GM18519 (cell line): ENCODE measurements at regions not wholly inside any gene's neighbourhood (a gene's known extent, or its start where the extent isn't known, plus 50 kb on each side); places are given as distances from the start of the nearest gene placed in this dataset.

Source experiments
- ATAC-seq: cut with Tn5 transposase; IDR thresholded peaks from one replicate; pipeline ENCODE4 v1.9.1; 2021; ENCODE audit warnings: mild to moderate bottlenecking, moderate library complexity; ENCODE audit not compliant: unreplicated experiment, low FRiP score

DNA sequence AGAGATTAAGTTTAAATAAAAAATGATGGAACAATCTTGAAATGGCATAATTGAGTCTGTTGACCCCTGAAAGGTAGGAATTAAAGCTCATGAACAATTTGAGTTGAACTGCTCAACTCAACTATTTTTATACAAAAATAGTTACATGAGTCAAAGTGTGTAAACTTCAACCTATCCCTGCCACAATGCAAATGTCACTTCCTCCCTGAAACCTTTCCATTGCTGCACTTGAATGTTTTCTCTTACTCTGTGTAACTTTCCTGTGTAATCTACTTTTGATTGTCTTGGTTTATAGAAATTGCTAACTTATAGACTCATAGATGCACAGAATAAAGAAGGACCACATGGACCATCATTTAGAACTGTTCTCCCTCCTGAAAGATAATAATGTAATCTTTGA, 218.5 kb downstream of the GBA3 start:
- peak; percentile 79 for ATAC-seq

DNA sequence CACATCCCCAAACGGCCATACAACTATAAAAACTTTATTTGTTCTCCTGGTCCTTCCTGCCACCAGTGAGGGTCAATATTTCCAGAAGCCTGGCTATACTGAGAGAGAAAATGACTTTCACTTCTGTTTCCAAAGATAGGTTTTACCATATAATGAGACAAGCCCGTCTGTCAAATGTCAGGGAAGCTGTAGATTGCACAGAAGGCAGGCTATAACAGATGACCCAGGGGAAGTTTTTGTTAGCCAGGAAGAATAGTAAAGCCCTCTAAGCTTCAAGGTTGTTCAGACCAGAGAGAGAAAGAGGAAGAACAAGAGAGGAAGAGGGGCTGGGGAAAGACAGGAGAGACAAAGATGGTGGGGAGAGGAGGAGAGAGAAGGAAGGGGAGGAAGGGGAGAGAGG, 217.5 kb downstream of the GBA3 start:
- no peak for ATAC-seq

DNA sequence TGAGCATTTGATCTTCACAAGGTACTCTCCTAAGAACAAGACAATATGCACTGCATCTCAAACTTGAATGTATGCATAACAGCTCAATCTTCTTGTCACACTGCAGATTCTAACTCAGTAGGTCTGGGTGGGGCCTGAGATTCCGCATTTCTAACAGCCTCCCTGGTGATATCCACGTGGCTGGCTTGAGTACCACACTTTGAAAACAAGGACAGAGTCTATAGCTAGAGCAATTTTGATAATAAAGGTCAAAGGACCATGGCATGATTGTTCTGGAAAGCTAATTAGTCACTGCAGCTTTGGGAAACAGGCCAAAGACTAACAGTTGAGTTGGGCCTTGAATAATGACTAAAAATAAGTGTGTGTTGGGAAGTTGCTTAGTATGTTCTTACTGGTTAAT, 213.3 kb downstream of the GBA3 start:
- no peak for ATAC-seq

DNA sequence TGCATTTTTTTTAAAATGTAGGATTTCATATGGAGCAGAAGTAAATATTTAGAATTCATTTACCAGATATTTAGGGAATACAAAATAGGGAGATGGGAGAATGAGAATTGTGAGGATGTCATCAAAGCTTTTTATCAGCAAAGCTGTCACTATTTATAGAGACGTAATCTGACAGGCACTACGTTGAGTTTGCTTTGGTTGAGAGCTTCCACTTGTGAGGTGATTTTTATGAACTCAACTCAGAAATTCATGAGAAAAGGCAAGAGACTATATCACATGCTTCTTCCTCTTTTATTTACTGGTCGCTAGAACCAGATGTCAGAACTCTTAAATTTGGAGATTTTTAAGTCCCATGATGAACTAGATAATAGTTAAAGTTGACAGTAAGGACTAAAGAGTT, 211.2 kb downstream of the GBA3 start:
- ATAC-seq: no peak

DNA sequence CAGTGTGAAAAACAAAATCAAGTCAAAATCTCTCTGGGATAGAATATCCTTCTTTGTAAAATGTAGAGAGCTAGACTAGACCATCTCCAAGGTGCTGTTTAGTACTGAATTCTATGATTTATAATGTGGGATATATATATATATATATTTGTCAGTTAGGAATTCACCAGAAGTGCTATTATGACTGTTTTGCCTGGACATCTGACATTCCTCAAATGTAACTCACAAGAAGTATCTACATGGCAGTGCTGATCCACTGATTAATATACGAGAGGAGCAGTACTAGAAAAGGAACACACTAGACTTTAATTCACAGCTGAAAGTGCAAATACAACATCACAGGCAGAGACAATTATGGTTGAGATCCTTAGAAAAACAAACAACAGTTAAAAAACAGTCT, 208.9 kb downstream of the GBA3 start:
- ATAC-seq: no peak

DNA sequence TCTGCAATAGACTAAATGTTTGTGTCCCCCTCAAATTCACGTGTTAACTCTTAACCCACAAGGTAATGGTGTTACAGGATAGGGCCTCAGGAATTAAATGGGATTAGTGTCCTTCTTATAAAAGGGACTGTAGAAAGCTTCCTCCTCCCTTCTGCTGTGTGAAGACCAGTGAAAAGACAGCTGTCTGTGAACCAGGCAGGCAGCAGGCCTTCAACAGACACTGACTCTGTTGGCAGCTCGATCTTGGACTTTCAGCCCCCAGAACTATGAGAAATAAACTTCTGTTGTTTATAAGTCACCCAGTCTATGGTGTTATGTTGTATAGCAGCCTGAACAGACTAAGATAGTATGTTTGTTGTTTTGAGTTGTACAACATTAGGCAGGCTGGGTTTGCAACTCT, 208.1 kb downstream of the GBA3 start:
- no peak for ATAC-seq

DNA sequence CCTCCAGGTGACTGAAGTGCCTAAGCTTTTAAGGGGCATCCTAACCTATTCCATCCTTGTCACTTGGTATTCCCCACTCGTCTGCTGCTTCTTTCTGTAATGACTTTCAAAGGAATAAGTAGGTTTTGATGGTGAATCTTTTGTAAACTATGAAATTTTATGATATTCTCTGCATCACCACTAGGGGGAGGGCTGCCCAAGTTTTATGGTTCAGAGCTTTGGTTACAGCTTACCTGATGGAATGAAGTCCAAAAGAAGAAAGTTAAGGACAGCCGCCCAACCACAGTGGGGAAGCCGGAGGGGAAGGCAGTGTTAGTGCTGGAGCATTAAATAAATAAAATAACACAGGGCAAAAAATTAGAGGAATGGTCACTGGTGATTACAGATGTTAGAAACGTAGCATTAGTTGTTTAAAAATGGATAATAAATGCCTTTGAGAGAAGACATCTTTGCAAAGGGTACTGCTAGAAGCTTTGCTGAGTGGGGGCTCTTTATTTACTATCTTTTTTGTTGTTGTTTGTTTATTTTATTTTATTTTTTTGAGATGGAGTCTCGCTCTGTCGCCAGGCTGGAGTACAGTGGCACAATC, 204.9 kb downstream of the GBA3 start:
- no peak for ATAC-seq

DNA sequence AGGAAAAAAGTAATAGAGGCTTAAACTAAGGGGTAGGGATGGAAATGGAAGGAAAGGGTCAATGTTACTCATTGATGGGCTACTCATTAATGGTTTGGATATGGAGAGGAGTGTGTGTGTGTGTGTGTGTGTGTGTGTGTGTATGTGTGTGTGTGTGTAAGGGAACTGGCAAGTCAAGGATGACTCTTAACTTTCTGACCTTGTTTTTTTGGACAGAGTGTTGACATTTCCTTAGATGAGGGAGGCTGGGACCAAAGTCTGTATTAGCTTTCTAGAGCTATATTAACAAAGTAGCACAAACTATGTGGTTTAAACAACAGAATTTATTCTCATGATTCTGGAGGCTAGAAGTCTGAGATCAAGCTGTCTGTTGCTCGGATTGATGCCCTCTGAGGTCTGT, 202.7 kb downstream of the GBA3 start:
- ATAC-seq: no peak

DNA sequence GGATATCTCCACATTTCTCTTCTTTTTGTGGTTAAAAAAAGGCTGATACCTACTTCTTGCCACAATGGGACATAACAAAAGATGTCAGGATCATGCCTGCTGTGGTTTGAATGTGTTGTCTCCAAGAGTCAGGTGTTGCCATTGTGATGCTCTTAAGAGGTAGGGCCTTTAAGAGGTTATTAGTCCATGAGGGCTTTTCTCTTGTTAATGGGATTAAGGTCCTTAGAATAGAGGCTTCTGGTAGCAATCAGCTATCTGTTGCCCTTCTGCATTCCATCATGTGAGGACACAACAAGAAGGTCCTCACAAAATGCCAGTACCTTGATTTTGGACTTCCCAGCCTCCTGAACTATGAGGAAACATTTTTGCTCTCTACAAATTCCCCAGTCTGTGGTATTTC, 191.4 kb downstream of the GBA3 start:
- no peak for ATAC-seq

DNA sequence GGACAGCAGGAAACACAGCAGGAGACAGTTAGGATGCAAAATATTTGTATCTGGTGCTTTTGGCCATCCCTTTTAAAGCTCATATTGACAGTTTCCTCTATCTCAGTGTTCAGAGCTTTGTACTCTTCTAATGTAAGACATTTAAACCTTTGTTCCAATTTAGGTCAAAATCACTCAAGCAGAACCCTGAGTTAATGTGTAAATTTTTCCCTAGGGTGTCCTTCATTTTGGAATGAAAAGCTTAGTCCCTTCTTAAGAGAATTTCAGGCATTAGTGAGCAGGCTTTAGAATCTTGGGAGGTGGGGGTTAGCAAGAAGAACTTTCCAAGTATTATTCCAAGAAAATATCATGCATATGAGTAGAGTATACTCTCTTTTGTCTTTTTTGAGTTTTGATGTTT, 188.7 kb downstream of the GBA3 start:
- ATAC-seq: no peak

DNA sequence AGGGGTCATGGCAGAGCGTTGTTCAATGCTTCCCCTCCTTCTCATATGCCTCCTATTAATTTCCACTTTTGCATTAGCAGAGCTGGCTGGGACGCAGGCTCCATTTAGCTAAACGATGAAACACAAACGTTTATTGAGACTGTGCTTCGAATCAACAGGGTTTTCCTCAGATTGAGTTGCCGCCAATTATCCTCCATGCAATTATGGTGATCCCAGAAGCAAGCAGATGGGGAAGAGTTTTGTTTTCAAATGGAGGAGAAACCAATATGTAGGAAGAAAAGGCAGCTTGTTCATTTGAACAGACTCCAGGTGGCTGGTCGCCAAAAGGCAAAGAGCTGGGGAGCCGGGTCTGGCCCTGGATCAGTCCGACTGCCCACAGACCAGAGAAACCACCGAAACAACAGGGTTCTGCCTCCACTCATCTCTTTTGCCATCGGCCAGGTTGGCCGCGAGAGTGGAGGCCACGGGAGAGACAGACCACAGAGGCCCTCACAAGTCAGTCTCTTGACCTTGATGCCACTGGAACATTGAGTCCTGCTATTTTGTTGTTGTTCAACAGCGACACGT, 184.8 kb downstream of the GBA3 start:
- ATAC-seq: no peak

DNA sequence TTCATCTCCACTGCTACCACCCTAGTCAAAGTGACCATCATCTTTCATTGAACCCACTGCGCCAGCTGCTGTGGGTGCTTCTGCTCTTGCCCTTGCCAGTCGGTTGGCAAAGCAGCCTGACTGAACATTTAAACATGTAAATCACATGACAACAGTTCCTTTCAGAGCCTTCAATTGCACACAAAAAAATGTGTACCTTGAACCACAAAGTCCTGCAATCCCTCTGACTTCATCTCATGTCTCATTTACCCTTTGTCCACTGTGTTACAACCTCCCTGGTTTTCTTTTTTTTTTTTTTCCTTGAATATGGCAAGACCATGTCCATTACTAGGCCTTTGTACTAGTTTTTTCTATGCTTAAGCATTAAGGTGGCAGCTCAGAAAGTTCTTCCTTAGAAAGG, 183.5 kb downstream of the GBA3 start:
- no peak for ATAC-seq

DNA sequence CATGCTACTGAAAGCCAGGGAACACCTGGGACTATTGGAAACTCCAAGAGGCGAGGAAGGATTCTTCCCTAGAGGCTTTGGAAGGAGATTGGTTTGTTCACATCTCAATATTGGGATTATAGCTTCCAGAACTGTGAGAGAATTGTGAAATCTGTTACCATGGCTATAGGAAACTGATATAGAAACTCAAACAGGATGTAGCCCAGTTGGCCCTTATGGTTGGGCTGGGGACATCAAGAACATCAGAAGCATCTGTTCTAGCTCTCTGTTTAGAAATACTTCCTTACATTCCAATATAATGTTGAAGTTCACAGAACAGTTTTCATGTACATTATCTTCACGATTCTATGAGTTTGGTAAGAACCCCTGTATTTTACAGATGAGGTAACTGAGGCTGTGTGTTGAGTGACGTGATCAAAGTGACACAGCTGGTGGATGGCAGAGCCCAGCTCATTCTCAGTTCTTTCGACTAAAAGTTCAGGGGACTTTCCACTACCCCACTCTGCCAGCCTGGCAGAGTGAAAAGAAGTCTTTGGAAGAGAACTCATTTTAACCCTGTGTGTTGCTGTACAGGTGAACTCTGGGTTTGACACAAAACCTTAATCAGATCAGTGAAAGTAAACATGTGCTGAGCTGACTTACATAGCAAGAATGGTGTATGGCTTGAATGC, 183.0 kb downstream of the GBA3 start:
- ATAC-seq: no peak

DNA sequence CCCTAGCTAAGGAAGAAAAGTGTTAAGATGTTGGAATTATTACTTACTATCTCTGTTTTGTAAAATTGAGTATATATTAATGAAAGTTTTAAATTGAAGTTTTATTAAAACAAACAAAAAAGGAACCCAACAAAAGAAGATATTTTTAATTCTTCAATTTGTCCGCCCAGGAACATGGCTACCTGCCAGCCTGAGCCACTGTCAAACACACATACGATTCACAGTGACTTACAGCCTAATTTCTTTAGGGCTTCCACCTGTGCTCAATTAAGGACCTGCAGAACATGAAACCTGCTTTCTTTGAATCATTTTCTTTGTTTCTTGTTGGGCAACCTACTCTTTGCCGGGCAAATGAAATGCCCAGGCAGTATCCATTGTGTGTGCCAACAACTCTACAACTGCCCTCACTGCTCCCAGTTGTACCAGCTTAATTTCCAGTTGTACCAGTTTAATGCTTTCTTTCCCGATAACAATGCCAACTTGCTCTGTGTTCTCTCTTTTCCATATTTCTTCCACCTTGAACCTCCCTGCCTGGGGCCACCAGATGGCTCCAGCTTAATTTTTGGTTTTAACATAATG, 181.7 kb downstream of the GBA3 start:
- ATAC-seq: no peak

DNA sequence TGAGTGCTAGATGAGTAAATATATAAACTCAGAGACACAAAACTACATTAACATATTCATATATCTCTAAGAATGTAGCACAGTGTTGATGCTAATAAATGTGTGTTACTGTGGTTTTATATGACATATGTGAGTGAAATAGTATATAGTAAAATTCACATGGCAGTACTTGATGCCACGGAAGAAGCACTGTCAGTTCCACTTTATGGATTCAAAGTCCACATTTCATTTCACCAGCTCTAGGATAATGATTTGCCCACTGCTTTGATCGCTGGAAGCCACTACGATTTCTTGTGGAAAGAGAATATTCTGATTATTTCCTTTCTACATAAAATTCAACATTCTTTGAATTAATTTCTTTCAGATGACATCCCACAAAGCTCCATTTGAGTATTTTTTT, 181.2 kb downstream of the GBA3 start:
- no peak for ATAC-seq

DNA sequence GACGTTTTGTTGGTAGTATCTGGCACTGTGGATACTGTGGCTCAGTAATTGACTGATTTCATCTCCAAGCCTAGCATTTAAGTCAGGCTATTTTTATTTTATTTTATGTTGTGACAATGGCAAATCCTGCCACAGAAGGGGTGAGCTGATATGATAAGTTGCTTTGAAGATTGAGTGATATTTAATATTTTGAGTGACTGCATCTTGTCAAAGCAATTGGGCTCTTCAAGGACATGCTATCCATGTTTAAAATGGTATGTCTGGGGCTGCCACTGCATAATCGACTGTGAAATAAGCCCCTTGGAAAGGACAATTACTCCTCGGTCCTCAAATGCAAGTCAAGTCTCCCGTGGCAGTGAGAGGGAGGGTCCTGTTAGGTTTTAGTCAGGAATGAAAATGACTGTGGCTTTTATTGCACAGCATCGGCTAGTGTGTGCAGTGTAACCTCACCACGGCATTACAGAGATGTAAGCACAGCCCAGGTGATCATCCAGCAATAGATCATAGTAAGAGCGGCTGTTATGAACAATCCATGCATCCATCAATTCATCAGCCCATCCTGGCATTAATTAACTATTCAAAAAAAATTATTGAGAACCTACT, 178.2 kb downstream of the GBA3 start:
- no peak for ATAC-seq

DNA sequence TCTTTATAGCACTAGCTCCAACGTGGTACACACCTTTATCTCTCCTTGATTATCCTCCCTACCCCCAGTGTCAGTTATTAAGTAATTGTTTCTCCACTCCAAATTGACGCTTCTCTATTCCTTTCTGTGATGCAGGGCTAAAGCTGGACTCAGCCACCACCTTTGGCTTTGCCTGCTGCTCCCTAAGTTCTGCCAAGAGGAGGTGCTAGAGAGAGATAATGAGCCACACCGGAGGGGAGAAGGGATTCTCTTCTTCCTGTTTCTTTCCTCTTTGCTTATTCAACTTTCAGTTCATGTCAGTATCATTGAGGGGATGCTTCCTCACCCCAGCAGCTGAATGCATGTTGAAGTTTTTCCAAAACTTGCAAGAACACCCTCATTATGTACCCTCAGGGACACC, 176.5 kb downstream of the GBA3 start:
- ATAC-seq: no peak
